Choroid plexus epithelial cell (primary cell): ENCODE measurements at regions not wholly inside any gene's neighbourhood (a gene's known extent, or its start where the extent isn't known, plus 50 kb on each side); places are given as distances from the start of the nearest gene placed in this dataset.

ENCODE experiments used
- DNase-seq: peaks from one replicate; pipeline ENCODE4 v3.0.0-alpha.2; 2010; ENCODE audit warnings: low read depth
- H3K4me3 ChIP-seq: 2 replicates; pipeline ENCODE4 v1.5.1; 2011; ENCODE audit warnings: low read depth, mild to moderate bottlenecking, control low read depth, low read length, moderate library complexity
- TF ChIP-seq, protein P1 (sequence below): conservative IDR thresholded peaks from 2 replicates; pipeline ENCODE4 v1.5.1; 2011; ENCODE audit warnings: low read depth, mild to moderate bottlenecking, control low read depth, inconsistent platforms, low read length, moderate library complexity

DNA sequence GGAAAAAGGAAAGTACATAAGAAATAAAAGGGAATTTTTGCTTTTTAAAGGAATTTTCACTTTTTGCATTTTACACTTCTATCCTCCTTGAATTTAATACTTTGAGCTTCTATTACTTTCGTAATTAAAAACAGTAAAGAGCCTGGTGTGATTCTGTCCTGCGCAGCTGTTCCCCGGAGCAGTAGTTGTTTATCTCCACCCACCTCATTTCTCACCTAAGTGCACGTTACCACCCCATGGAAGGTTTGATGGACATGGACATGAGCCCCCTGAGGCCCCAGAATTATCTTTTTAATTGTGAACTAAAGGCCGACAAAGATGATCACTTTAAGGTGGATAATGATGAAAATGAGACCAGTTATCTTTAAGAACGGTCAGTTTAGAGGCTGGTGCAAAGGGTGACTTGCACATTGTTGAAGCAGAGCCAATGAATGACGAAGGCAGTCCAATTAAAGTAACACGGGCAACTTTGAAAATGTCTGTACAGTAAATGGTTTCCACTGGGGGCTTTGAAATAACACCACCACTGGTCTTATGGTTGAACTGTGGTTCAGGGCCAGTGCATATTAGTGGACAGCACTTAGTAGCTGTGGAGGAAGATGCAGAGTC lies 52.1 kb upstream of the TEX13D start:
- TF ChIP-seq, protein P1, sequence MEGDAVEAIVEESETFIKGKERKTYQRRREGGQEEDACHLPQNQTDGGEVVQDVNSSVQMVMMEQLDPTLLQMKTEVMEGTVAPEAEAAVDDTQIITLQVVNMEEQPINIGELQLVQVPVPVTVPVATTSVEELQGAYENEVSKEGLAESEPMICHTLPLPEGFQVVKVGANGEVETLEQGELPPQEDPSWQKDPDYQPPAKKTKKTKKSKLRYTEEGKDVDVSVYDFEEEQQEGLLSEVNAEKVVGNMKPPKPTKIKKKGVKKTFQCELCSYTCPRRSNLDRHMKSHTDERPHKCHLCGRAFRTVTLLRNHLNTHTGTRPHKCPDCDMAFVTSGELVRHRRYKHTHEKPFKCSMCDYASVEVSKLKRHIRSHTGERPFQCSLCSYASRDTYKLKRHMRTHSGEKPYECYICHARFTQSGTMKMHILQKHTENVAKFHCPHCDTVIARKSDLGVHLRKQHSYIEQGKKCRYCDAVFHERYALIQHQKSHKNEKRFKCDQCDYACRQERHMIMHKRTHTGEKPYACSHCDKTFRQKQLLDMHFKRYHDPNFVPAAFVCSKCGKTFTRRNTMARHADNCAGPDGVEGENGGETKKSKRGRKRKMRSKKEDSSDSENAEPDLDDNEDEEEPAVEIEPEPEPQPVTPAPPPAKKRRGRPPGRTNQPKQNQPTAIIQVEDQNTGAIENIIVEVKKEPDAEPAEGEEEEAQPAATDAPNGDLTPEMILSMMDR = no peak
- DNase-seq = no peak
- H3K4me3 ChIP-seq = no peak overlapping the region

- no peak for DNase-seq
- H3K4me3 ChIP-seq = no peak overlapping the region
- TF ChIP-seq, protein P1 = no peak
Measured at GRCh38 chrX:124282580-124282979, 49.9 kb upstream of the TEX13D start.
